ENCODE measurements at regions not wholly inside any gene's neighbourhood (a gene's known extent, or its start where the extent isn't known, plus 50 kb on each side); places are given as distances from the start of the nearest gene placed in this dataset.

- no peak for TF ChIP-seq CTCF (IDR thresholded peaks at IDR 0.05; ENCODE audit: extremely low read depth, missing control alignments)
- DNase-seq (ENCODE audit: low spot score), result no peak
Measured at GRCh38 chr3:20404741-20405100, 218.7 kb upstream of the SGO1 start.

GRCh38 chr3:20403986-20404740 is 218.2 kb upstream of the SGO1 start:
- no peak for TF ChIP-seq CTCF (IDR thresholded peaks at IDR 0.05; ENCODE audit: extremely low read depth, missing control alignments)
- no peak for DNase-seq (ENCODE audit: low spot score)

- DNase-seq (ENCODE audit: low spot score), result no peak
- no peak for TF ChIP-seq CTCF (IDR thresholded peaks at IDR 0.05; ENCODE audit: extremely low read depth, missing control alignments)
Measured at GRCh38 chr3:20401253-20401652, 215.2 kb upstream of the SGO1 start.

- TF ChIP-seq CTCF (IDR thresholded peaks at IDR 0.05; ENCODE audit: extremely low read depth, missing control alignments), result no peak
- DNase-seq (ENCODE audit: low spot score), result no peak
Measured at GRCh38 chr3:20400686-20401085, 214.7 kb upstream of the SGO1 start.

- no peak for TF ChIP-seq CTCF (IDR thresholded peaks at IDR 0.05; ENCODE audit: extremely low read depth, missing control alignments)
- no peak for DNase-seq (ENCODE audit: low spot score)
Measured at GRCh38 chr3:20400281-20400680, 214.3 kb upstream of the SGO1 start.

- no peak for TF ChIP-seq CTCF (IDR thresholded peaks at IDR 0.05; ENCODE audit: extremely low read depth, missing control alignments)
- DNase-seq (ENCODE audit: low spot score), result no peak
Measured at GRCh38 chr3:20396335-20396734, 210.3 kb upstream of the SGO1 start.

- no peak for DNase-seq (ENCODE audit: low spot score)
- TF ChIP-seq CTCF (IDR thresholded peaks at IDR 0.05; ENCODE audit: extremely low read depth, missing control alignments), result no peak
Measured at GRCh38 chr3:20395692-20396091, 209.7 kb upstream of the SGO1 start.

All from GM20000 (cell line).